ENCODE measurements at regions not wholly inside any gene's neighbourhood (a gene's known extent, or its start where the extent isn't known, plus 50 kb on each side); places are given as distances from the start of the nearest gene placed in this dataset.

- H3K79me2 ChIP-seq (replicated peaks; ENCODE audit: insufficient read depth, low read length), result no peaks in the 10 kb centered on the region
- H3K27ac ChIP-seq (ENCODE audit: low read length), result no peak overlapping the region
- no peak overlapping the region for H3K9ac ChIP-seq (ENCODE audit: low read length)
- no peaks in the 10 kb centered on the region for H3K9me3 ChIP-seq (ENCODE audit: low read length)
- H3K9me2 ChIP-seq (ENCODE audit: insufficient read depth, low read length), result no peaks in the 10 kb centered on the region
- H3K27me3 ChIP-seq (ENCODE audit: insufficient read depth, low read depth, low read length), result no peaks in the 10 kb centered on the region
- H3K4me2 ChIP-seq (ENCODE audit: low read length), result no peak overlapping the region
- H4K20me1 ChIP-seq (ENCODE audit: insufficient read depth), result no peaks in the 10 kb centered on the region
- no peak overlapping the region for H2AFZ ChIP-seq (ENCODE audit: low read depth, low read length)
- TF ChIP-seq EP300 (conservative IDR thresholded peaks at IDR 0.05; ENCODE audit: poor library complexity, severe bottlenecking) (no peak), TAF1 (IDR thresholded peaks at IDR 0.05; ENCODE audit: low read depth) (no peak)
- TF ChIP-seq, protein P1, sequence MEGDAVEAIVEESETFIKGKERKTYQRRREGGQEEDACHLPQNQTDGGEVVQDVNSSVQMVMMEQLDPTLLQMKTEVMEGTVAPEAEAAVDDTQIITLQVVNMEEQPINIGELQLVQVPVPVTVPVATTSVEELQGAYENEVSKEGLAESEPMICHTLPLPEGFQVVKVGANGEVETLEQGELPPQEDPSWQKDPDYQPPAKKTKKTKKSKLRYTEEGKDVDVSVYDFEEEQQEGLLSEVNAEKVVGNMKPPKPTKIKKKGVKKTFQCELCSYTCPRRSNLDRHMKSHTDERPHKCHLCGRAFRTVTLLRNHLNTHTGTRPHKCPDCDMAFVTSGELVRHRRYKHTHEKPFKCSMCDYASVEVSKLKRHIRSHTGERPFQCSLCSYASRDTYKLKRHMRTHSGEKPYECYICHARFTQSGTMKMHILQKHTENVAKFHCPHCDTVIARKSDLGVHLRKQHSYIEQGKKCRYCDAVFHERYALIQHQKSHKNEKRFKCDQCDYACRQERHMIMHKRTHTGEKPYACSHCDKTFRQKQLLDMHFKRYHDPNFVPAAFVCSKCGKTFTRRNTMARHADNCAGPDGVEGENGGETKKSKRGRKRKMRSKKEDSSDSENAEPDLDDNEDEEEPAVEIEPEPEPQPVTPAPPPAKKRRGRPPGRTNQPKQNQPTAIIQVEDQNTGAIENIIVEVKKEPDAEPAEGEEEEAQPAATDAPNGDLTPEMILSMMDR (IDR thresholded peaks at IDR 0.05; ENCODE audit: poor library complexity, severe bottlenecking), result no peak
- H3F3A ChIP-seq (ENCODE audit: insufficient read depth, low read length, poor library complexity, severe bottlenecking), result no peaks in the 10 kb centered on the region
- no peaks in the 10 kb centered on the region for H3K36me3 ChIP-seq (ENCODE audit: insufficient read depth, low read length)
- H3K4me3 ChIP-seq (ENCODE audit: low read length), result no peak overlapping the region
Measured at GRCh38 chr5:34563931-34564709, 92.0 kb upstream of the RAI14 start.

GRCh38 chr5:34564710-34565235, 91.4 kb upstream of the RAI14 start:
- no peak for TF ChIP-seq EZH2 (IDR thresholded peaks at IDR 0.05; ENCODE audit: borderline replicate concordance, insufficient read depth, low read length, poor library complexity, severe bottlenecking)
- no peak for TF ChIP-seq RAD21 (conservative IDR thresholded peaks at IDR 0.05)
- TF ChIP-seq POLR2AphosphoS5 (IDR thresholded peaks at IDR 0.05), result no peak
- no peak for TF ChIP-seq SMC3 (conservative IDR thresholded peaks at IDR 0.05; ENCODE audit: poor library complexity)
- TF ChIP-seq, protein P2, sequence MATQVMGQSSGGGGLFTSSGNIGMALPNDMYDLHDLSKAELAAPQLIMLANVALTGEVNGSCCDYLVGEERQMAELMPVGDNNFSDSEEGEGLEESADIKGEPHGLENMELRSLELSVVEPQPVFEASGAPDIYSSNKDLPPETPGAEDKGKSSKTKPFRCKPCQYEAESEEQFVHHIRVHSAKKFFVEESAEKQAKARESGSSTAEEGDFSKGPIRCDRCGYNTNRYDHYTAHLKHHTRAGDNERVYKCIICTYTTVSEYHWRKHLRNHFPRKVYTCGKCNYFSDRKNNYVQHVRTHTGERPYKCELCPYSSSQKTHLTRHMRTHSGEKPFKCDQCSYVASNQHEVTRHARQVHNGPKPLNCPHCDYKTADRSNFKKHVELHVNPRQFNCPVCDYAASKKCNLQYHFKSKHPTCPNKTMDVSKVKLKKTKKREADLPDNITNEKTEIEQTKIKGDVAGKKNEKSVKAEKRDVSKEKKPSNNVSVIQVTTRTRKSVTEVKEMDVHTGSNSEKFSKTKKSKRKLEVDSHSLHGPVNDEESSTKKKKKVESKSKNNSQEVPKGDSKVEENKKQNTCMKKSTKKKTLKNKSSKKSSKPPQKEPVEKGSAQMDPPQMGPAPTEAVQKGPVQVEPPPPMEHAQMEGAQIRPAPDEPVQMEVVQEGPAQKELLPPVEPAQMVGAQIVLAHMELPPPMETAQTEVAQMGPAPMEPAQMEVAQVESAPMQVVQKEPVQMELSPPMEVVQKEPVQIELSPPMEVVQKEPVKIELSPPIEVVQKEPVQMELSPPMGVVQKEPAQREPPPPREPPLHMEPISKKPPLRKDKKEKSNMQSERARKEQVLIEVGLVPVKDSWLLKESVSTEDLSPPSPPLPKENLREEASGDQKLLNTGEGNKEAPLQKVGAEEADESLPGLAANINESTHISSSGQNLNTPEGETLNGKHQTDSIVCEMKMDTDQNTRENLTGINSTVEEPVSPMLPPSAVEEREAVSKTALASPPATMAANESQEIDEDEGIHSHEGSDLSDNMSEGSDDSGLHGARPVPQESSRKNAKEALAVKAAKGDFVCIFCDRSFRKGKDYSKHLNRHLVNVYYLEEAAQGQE (IDR thresholded peaks at IDR 0.05; ENCODE audit: borderline replicate concordance), result no peak
- no peak for TF ChIP-seq EP300 (conservative IDR thresholded peaks at IDR 0.05; ENCODE audit: poor library complexity, severe bottlenecking)
- no peak for TF ChIP-seq MXI1 (conservative IDR thresholded peaks at IDR 0.05; ENCODE audit: poor library complexity, severe bottlenecking)
- TF ChIP-seq TAF1 (IDR thresholded peaks at IDR 0.05; ENCODE audit: low read depth), result no peak
- TF ChIP-seq, protein P1 (IDR thresholded peaks at IDR 0.05; ENCODE audit: poor library complexity, severe bottlenecking), result no peak
- H3K9ac ChIP-seq (ENCODE audit: low read length), result no peak overlapping the region
- no peak overlapping the region for H3K4me3 ChIP-seq (ENCODE audit: low read length)
- H3F3A ChIP-seq (ENCODE audit: insufficient read depth, low read length, poor library complexity, severe bottlenecking), result no peaks in the 10 kb centered on the region
- no peaks in the 10 kb centered on the region for H3K27me3 ChIP-seq (ENCODE audit: insufficient read depth, low read depth, low read length)
- H3K4me2 ChIP-seq (ENCODE audit: low read length), result no peak overlapping the region
- no peaks in the 10 kb centered on the region for H3K79me2 ChIP-seq (replicated peaks; ENCODE audit: insufficient read depth, low read length)
- no peak overlapping the region for H3K27ac ChIP-seq (ENCODE audit: low read length)
- no peaks in the 10 kb centered on the region for H4K20me1 ChIP-seq (ENCODE audit: insufficient read depth)
- H3K36me3 ChIP-seq (ENCODE audit: insufficient read depth, low read length), result no peaks in the 10 kb centered on the region
- no peak overlapping the region for H2AFZ ChIP-seq (ENCODE audit: low read depth, low read length)
- H3K9me3 ChIP-seq (ENCODE audit: low read length), result no peaks in the 10 kb centered on the region
- H3K9me2 ChIP-seq (ENCODE audit: insufficient read depth, low read length), result no peaks in the 10 kb centered on the region

Data from neural cell (in vitro differentiated cells).